Skeletal muscle cell (primary cell): ENCODE measurements at regions not wholly inside any gene's neighbourhood (a gene's known extent, or its start where the extent isn't known, plus 50 kb on each side); places are given as distances from the start of the nearest gene placed in this dataset.
"Not testable (repeated sequence)": the region's sequence is repeated elsewhere in the genome, so short reads cannot be mapped to it uniquely, and the experiment has no call there.

Source experiments
- DNase-seq: peaks from one replicate; pipeline ENCODE4 v3.0.0-alpha.2; 2010; ENCODE audit warnings: low read depth
- H3K4me3 ChIP-seq: 2 replicates; pipeline ENCODE4 v1.5.1; 2011; ENCODE audit warnings: low read depth, mild to moderate bottlenecking, control low read depth, low read length, moderate library complexity

DNA sequence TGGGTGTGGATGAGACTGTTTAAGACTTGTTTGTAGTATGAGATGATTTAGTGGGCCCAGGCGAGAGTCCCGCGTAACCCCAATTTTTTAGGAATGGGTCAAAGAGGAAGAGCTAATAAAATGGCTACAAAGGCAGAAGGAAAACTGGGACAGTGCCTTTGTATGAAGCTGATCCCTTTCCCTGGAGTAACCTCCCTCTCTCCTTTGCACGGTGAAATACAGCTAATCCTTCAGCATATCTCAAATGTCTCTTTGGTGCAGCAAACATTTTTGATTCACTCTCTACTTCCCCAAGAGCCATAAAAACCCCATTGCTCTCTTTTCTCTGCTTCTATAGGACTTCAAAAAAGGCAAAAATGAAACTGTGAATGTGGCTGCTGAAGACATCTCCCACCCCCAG is 473.8 kb downstream of the KLF5 start:
- DNase-seq = no peak
- H3K4me3 ChIP-seq = no peak overlapping the region

DNA sequence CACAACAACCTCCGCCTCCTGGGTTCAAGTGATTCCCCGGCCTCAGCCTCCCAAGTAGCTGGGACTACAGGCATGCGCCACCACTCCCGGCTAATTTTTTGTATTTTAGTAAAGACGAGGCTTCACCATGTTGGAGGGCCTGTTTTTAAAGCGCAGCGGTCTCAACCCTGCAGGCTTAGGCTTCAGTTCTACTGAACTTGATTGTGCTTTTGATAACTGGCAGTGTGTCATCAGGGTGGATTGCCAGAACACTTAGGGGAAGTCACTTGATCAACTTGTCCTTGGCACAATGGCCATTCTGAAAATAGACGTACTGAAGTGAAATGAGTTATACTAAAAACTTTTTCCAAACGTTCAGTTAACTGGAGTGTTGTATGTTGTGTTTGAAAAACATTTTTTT is 472.2 kb downstream of the KLF5 start:
- no peak for DNase-seq
- H3K4me3 ChIP-seq = no peak overlapping the region

DNA sequence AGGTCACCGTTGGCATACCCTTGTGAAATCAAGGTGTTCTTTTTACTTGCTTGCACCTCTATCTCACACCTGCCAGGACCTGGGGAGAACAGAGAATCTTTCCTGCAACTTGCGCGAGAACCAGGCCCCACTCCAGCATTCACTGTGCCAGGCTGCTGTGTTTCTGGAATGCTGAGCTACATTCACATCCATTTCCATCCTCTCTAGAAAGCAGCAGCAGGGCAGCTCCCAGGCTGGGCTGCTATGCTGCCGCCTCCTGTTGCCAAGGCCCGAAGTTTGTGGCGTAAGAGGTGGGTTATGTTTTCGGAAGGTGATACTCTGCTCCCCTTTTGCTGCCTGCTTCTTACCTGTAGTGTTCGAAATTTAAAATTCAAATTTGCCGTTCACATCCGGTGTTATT is 464.1 kb downstream of the KLF5 start:
- no peak for DNase-seq
- no peak overlapping the region for H3K4me3 ChIP-seq

DNA sequence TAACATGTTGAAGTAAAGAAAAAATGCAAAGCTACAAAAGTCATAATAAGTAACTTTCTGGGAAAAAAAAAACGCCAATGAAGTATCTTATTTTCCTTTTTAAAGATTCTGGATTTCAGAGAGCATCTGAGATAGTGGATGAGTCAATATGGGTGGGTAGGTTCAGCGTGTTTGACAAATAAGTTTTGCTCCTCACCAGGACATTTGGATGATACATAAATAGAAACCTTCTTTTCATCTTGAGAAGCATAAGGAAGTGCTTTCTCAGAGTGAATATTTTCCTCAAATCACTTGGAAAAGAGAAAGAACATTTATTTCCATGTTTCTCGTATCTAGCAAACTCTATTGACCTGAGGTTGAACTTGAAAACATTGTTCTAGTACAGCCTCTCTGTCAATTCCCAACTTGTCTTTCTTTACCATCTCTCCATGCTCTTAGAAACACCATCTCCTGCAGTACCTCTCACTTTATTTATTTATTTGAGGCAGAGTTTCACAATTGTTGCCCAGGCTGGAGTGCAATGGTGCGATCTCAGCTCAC is 463.2 kb downstream of the KLF5 start:
- no peak overlapping the region for H3K4me3 ChIP-seq
- DNase-seq = no peak

DNA sequence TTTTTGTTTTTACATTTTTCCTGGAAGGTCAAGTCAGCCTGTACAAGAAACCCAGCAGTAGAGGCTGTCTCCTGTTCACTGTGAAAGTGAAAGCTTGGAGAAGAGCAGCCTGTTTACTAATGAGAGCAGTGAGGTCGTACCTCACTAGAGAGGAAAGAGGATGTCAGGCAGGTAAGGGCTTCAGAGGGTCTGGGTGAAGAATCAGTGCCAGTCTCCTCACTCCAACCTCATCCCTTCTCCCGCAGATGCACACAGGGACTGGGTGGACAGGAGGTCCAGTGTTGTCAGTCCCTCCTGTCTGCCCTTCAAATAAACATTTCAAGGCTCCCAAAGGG is 462.5 kb downstream of the KLF5 start:
- no peak for DNase-seq
- H3K4me3 ChIP-seq = no peak overlapping the region

DNA sequence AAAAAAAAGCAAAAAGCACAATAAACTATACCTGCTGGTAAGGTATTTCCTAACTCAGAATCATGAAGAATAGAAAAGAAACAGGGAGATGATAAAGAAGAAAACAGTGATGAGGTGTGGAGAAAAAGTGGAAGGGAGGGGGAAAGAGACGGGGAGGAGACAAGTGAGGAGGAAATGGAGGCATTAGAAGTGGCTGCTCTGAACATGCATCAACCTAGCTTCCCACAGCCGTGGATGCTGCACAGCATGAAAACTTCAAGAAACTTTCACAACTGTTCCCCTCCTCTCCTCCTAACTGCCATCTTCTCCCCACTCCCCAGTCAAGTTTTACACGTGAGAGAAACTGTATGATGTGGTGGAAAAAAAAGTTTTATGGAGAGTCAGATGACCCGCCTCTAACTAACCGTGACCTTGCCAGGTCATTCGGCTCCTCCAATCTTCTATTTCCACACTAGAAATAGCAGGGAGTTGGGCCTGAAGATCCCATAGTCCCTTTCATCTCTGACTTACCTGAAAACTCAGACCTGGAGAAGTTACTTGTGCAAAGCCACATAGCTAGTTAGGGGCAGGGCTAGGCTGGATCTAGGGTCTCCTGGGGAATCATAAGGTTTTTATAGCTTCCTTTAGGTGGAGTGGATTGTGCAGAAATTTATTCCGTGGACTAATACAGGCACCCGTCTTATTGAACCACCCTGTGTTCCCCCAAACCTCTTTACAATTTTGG is 461.9 kb downstream of the KLF5 start:
- H3K4me3 ChIP-seq = no peak overlapping the region
- DNase-seq = no peak

DNA sequence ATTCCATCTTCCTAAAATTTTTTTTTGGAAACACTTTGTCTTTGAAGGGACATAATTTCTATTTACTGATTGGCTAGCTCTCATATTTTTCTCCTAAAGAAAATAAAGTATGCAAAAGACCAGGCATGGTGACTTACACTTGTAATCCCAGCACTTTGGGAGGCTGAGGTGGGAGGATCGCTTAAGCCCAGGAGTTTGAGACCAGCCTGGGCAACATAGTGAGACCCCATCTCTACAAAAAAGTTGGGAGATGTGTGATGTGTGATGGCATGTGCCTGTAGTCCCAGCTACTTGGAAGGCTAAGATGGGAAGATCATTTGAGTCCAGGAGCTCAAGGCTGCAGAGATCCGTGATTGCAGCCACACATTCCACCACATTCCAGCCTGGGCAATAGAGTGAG is 461.3 kb downstream of the KLF5 start:
- not testable (repeated sequence) for DNase-seq, H3K4me3 ChIP-seq

DNA sequence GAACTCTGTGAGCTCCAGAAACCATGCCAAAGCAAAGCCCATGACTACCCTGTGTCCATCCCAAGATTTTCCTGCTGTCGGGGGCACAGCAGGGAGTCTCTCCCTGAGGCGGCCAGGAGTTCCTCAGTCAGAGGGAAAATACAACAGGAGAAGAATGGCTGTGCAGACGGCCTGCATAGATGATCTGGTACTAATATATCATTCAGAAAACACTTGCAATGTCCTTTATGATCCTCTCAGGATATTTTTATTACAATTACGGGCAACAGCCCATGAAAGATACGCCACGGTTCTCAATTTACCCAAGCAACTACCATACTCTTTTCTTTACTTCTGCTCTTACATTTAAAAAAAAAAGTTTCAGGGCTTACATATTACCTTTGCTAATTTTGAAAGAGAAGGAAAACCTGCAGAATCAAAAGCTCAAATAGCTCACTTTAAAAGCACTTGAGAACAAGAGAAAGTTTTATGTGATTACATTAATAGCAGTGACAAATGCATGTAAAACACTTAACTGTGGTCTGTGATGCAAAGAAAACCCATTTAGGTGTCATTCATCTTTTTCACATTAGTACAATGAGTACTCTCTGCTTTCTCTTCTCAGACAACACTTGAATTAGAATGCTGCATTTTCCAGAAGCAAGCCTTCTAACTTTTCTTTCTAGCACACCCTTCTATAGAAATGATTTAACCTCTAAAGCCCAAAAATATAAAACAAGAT is 460.8 kb downstream of the KLF5 start:
- no peak overlapping the region for H3K4me3 ChIP-seq
- DNase-seq = no peak

DNA sequence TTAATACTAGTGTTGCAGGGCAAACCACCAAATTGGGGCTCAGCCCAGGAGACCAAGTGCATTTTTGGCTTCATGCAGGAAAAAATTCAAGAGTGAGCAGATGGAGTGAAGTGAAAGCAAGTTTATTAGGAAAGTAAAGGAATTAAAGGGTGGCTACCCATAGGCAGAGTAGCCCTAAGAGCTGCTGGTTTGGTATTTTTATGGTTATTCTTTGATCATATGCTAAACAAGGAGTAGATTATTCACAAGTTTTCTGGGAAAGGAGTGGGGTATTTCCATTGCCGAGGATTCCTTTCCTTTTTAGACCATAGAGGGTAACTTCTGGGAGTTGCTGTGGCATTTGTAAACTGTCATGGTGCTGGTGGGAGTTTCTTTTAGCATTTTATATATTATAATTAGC is 459.0 kb downstream of the KLF5 start:
- H3K4me3 ChIP-seq = no peak overlapping the region
- no peak for DNase-seq

DNA sequence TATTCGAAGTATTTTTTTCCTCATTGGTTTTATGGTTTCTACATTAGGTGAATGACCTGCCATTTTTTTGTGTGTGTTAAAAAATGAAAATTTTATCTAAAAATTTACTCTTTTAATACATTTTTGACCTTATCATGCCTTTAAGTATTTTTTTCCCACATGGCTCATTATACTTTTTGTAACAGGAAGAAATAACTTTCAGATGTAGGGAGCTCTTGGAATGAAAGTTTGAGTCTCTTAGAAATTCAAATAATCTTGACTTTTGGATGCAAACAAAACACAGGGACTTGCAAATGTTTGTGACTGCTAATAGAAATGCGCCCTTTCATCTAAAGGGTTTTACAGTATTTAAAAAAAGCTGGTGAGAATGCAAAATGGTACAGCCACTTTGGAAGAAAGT is 457.9 kb downstream of the KLF5 start:
- no peak overlapping the region for H3K4me3 ChIP-seq
- no peak for DNase-seq

DNA sequence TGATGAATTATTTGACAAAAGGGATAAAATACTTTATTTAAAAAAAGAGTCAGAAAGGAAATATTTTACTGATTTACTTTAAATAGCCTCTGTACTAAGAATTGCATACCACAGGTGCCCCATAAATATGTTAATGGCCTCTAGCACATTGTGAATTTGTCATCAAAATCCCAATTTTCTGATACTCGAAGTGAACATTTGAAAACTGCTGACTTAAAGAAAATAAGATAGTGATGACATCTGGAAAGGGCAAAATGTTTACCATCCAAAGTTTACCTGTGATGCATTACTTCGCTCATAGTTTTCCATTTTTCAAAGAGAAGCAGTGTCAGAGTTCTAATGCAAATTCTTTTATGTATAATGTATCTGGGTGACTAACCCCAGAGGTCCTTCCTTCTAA is 455.4 kb downstream of the KLF5 start:
- no peak for DNase-seq
- H3K4me3 ChIP-seq = no peak overlapping the region

DNA sequence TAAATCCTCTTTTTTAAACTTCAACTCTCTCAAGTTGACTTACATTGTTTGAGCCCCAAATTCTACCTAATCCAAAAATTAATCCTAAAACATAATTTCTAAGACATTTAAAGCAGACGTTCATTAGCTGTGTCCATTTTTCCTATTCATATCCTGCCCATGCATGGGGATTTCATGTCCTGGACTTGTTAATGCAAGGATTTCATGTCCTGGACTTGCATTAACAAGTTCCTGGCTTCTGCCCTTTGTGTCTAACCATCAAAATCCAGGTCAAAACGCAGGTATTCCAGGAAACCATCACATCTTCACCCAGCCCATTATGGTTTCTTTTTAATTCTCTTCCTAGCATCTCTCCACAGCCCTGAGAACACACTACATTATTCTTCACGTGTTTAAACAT is 454.9 kb downstream of the KLF5 start:
- no peak overlapping the region for H3K4me3 ChIP-seq
- no peak for DNase-seq

DNA sequence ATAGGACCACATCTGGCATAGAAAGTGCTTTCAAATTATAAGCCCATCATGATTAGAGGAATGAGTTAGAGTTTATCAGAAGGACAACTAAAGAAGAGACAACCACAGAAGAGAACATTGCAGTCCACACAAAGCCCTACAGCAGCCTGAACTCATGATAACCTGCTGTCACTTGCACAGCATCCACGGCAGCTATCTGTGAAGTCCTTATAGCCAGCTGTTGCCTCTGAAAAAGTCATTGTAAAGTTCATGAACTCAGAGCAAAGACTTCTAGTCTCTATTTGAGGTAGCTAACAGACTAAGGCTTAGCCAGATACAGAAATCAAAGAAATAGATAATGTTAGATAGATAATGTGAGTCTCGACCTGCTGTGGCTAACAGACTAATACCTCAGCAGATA is 450.0 kb downstream of the KLF5 start:
- H3K4me3 ChIP-seq = no peak overlapping the region
- DNase-seq = no peak

DNA sequence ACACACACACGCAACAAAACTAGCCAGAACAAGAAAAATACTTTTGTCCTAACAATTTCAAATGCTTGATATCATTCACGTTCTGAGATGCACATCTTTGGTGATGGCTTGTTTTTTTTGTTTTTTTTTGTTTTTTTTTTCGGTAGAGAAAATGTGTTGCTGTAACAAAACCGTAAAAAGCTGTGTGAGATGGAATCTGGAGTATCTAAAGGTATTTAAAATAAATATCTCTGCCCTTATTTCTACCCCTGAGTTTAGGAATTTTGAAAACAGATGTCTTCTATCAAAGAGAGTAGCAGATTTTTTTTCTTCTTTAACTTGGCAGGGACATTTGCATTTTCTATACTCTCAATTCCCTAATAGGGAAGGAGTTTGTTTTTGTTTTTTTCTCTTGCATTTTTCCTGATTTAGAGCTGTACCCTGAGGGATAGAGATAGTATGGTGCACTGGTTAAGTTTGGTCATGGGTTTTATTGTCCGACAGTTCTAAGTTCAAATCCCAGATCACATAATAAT is 446.6 kb downstream of the KLF5 start:
- no peak overlapping the region for H3K4me3 ChIP-seq
- DNase-seq = no peak

DNA sequence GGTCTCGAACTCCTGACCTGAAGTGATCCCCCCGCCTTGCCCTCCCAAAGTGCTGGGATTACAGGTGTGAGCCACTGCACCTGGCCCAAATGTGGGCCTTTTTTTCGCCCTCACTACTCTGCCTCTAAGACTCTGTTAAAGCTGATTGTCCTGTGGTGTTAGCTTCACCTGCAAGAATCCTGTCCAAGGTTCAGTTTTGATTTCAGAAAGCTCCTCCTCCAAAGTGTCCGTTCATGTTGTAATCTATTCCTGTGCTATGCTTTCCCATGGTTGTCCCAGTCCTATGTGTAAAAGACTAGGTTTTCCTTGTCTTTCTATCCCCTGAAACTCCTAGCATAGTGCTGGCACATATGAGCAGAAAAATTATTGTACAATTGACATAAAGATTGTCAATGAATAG is 440.9 kb downstream of the KLF5 start:
- no peak overlapping the region for H3K4me3 ChIP-seq
- DNase-seq = no peak

DNA sequence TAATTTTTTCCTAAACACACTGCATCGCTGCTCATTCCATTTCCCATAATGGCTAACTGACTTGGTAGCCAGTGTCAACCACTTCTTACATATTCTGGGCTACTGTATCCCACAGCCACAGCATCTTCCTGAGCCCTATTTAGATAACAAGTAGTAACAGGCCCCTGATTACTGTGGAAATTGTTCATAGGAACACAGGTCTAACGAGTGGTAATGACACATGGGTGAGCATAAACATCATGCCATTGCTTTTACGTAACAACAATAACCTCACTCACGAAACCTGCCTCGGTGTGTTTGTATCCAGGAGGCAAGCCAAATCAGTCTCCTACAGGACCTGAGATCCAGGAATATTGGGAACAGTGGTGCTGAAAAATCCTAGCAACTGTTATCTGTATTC is 438.6 kb downstream of the KLF5 start:
- no peak overlapping the region for H3K4me3 ChIP-seq
- no peak for DNase-seq

DNA sequence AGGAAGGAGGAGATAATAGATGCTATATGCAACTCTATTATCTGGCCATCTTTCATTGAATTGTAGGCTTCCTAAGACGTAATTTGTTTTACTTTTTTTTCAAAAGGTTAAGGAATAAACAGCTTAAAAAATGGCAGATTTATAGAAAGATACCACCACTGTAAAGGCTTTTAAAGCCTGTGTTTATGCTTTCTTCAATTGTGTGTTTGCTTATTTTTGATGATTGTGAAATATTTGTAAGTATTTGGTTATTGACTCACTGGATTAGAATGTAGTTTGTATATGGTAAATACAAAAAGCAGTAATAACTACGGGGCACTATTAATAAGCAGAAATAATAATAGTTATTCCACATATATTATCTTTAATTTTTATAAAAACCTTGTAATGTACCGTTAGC is 437.9 kb downstream of the KLF5 start:
- no peak for DNase-seq
- no peak overlapping the region for H3K4me3 ChIP-seq

DNA sequence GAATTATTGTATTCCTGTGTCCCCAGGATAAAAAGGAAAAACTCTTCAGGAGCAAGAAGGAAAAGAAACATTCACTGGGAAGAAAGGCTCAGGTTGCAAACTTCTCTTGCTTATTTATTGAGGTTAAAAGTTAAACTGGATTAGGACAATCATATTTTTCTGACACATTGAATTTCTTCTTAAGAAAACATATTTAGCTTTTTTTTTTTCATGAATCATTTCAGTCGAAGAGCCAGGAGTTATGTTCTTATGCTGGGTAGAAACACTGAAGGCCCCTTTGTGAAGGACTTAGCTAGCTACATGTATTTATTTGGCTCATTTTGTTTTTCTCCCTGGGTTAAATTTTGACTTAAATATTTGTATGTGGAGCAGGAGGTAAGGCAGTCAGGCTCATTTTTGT is 434.0 kb downstream of the KLF5 start:
- H3K4me3 ChIP-seq = no peak overlapping the region
- DNase-seq = no peak

DNA sequence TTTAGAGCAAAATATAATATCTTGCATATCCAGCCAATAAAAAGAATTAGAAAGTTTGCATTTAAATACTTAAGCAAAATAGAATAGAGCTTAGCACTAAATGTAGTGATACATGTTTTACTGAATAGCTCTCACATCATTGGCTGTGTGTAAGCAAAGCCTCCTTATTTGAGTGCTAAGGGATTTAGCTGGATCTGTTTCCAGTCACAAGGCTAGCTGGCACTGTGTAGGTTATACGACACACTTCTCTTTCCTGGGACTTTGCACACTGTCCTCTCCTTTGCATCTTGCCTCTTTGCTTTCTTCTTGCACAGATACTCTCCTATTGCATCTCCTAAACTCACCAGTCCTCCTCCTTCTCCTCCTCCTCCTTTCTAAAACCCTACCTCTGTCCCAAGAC is 423.8 kb downstream of the KLF5 start:
- no peak for DNase-seq

DNA sequence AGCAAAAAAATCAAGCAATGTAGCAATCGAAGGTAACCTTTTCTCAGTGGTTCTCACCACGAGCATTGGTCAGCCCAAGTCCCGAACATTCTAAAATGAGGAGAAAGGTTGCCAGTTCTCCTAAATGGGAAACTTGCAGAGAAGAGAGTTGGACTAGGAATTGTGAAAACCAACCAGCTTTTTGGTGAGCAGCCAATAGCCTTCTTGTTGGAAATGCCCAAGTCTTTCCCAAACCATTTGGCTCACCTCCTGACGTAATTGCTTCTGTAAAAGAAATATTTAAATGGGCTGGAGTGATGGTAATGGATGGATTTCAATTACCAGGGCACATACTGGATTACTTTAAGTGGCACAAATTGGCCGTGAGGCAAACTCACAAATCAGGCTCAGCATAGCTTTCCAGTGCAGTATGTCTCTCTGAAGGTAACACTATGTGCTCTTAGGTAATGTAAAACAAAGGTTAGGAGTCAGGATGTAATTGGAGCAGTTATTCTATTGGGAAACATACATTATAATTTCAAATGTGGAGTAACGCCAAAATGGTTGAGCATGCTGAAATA is 423.2 kb downstream of the KLF5 start:
- no peak overlapping the region for H3K4me3 ChIP-seq
- no peak for DNase-seq

More for the DNA sequence above, 423.8 kb downstream of the KLF5 start:
- H3K4me3 ChIP-seq = no peak overlapping the region
